ENCODE measurements at regions not wholly inside any gene's neighbourhood (a gene's known extent, or its start where the extent isn't known, plus 50 kb on each side); places are given as distances from the start of the nearest gene placed in this dataset.

GRCh38 chr1:38455829-38456530, 403.6 kb downstream of the RRAGC start:
- DNase-seq: no peak
- Mint-ChIP-seq H3K4me1 (ENCODE audit: low read depth, unreplicated experiment) (no peaks in the 10 kb centered on the region), H3K9me3 (ENCODE audit: low read depth, unreplicated experiment) (peaks cover 3% of the 10 kb centered on the region), H3K27me3 (ENCODE audit: unreplicated experiment) (peaks cover 93% of the 10 kb centered on the region), H3K4me3 (ENCODE audit: low read depth, unreplicated experiment) (no peak overlapping the region), H3K36me3 (ENCODE audit: insufficient read depth, unreplicated experiment) (peaks cover 5% of the 10 kb centered on the region), H3K27ac (ENCODE audit: unreplicated experiment) (no peak overlapping the region)
- intact Hi-C loops (cut with micrococcal nuclease; ENCODE audit: unreplicated experiment): no loop called here
- no TSS peak for BruUV-seq (replicated peaks)
- CTCF ChIA-PET: interaction anchor here (0.5 to 0.6 kb wide), 2 partner anchors 34 to 41 kb away, joined by 3 read pairs; no protein-coding TSS in a partner anchor
- TF ChIP-seq, protein P1, sequence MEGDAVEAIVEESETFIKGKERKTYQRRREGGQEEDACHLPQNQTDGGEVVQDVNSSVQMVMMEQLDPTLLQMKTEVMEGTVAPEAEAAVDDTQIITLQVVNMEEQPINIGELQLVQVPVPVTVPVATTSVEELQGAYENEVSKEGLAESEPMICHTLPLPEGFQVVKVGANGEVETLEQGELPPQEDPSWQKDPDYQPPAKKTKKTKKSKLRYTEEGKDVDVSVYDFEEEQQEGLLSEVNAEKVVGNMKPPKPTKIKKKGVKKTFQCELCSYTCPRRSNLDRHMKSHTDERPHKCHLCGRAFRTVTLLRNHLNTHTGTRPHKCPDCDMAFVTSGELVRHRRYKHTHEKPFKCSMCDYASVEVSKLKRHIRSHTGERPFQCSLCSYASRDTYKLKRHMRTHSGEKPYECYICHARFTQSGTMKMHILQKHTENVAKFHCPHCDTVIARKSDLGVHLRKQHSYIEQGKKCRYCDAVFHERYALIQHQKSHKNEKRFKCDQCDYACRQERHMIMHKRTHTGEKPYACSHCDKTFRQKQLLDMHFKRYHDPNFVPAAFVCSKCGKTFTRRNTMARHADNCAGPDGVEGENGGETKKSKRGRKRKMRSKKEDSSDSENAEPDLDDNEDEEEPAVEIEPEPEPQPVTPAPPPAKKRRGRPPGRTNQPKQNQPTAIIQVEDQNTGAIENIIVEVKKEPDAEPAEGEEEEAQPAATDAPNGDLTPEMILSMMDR (IDR thresholded peaks at IDR 0.05; ENCODE audit: unreplicated experiment): no peak

GRCh38 chr1:38454749-38455441, 404.7 kb downstream of the RRAGC start:
- peaks cover 93% of the 10 kb centered on the region for H3K27me3 Mint-ChIP-seq (ENCODE audit: unreplicated experiment)
- TF ChIP-seq, protein P1 (IDR thresholded peaks at IDR 0.05; ENCODE audit: unreplicated experiment): no peak
- H3K27ac Mint-ChIP-seq (ENCODE audit: unreplicated experiment): no peak overlapping the region
- peaks cover 3% of the 10 kb centered on the region for H3K9me3 Mint-ChIP-seq (ENCODE audit: low read depth, unreplicated experiment)
- no peaks in the 10 kb centered on the region for H3K4me1 Mint-ChIP-seq (ENCODE audit: low read depth, unreplicated experiment)
- DNase-seq: no peak
- H3K4me3 Mint-ChIP-seq (ENCODE audit: low read depth, unreplicated experiment): no peak overlapping the region
- CTCF ChIA-PET: no interaction called here
- peaks cover 5% of the 10 kb centered on the region for H3K36me3 Mint-ChIP-seq (ENCODE audit: insufficient read depth, unreplicated experiment)
- BruUV-seq (replicated peaks): no TSS peak
- intact Hi-C loops (cut with micrococcal nuclease; ENCODE audit: unreplicated experiment): no loop called here

- no peaks in the 10 kb centered on the region for H3K4me1 Mint-ChIP-seq (ENCODE audit: low read depth, unreplicated experiment)
- H3K4me3 Mint-ChIP-seq (ENCODE audit: low read depth, unreplicated experiment): no peak overlapping the region
- H3K27me3 Mint-ChIP-seq (ENCODE audit: unreplicated experiment): peaks cover 90% of the 10 kb centered on the region
- peaks cover 3% of the 10 kb centered on the region for H3K9me3 Mint-ChIP-seq (ENCODE audit: low read depth, unreplicated experiment)
- CTCF ChIA-PET: no interaction called here
- intact Hi-C loops (cut with micrococcal nuclease; ENCODE audit: unreplicated experiment): no loop called here
- no TSS peak for BruUV-seq (replicated peaks)
- DNase-seq: no peak
- no peak overlapping the region for H3K27ac Mint-ChIP-seq (ENCODE audit: unreplicated experiment)
- H3K36me3 Mint-ChIP-seq (ENCODE audit: insufficient read depth, unreplicated experiment): peaks cover 5% of the 10 kb centered on the region
- TF ChIP-seq, protein P1 (IDR thresholded peaks at IDR 0.05; ENCODE audit: unreplicated experiment): no peak
Measured at GRCh38 chr1:38454236-38454635, 405.3 kb downstream of the RRAGC start.

DNA sequence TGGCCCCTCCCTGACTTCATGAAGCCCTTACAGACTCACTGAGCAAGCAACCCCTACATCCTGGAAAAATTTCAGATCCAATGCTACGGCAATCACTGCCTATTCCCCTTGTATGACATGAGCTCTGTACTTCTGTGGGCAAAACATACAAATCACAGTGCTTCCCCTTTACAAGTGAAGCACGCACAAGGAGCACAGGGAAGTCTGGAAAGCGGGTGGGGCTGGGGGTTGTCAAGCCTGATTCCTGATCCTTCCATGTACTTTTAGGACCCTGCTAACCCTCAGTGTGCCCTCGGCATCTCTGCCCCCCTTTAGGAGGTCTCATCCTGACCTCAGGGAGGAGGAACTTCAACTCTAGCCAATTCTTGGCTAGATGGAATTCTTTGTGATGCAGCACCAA, 405.7 kb upstream of the POU3F1 start:
- Mint-ChIP-seq H3K27ac (ENCODE audit: unreplicated experiment) (no peak overlapping the region), H3K4me1 (ENCODE audit: low read depth, unreplicated experiment) (no peaks in the 10 kb centered on the region), H3K36me3 (ENCODE audit: insufficient read depth, unreplicated experiment) (peaks cover 5% of the 10 kb centered on the region), H3K4me3 (ENCODE audit: low read depth, unreplicated experiment) (no peak overlapping the region), H3K9me3 (ENCODE audit: low read depth, unreplicated experiment) (peaks cover 3% of the 10 kb centered on the region), H3K27me3 (ENCODE audit: unreplicated experiment) (peaks cover 97% of the 10 kb centered on the region)
- BruUV-seq (replicated peaks): no TSS peak
- TF ChIP-seq, protein P1 (IDR thresholded peaks at IDR 0.05; ENCODE audit: unreplicated experiment): no peak
- DNase-seq: no peak
- CTCF ChIA-PET: no interaction called here
- intact Hi-C loops (cut with micrococcal nuclease; ENCODE audit: unreplicated experiment): no loop called here

Measured in Calu3 (cell line).